GM12865 (cell line): ENCODE measurements at regions not wholly inside any gene's neighbourhood (a gene's known extent, or its start where the extent isn't known, plus 50 kb on each side); places are given as distances from the start of the nearest gene placed in this dataset.

ENCODE experiments used
- DNase-seq: peaks from one replicate; pipeline ENCODE4 v3.0.0; 2010; ENCODE audit warnings: low read depth
- H3K4me3 ChIP-seq: 2 replicates; pipeline ENCODE4 v1.5.1; 2011; ENCODE audit warnings: mild to moderate bottlenecking, low read depth, low read length, control low read depth
- CTCF ChIP-seq: IDR thresholded peaks from 2 replicates; pipeline ENCODE4 v1.5.1; 2011; ENCODE audit warnings: low read length, control low read depth, low read depth, inconsistent platforms; ENCODE audit not compliant: insufficient read depth; ENCODE audit errors: missing control alignments

- TF ChIP-seq CTCF: no peak
- no peak overlapping the region for H3K4me3 ChIP-seq
- no peak for DNase-seq
These were observed 134.8 kb upstream of the ARHGAP5 start for GRCh38 chr14:31942166-31942841.

GRCh38 chr14:31943217-31943799, 133.8 kb upstream of the ARHGAP5 start:
- DNase-seq: no peak
- TF ChIP-seq CTCF: no peak
- no peak overlapping the region for H3K4me3 ChIP-seq

GRCh38 chr14:31943861-31944255, 133.2 kb upstream of the ARHGAP5 start:
- no peak for TF ChIP-seq CTCF
- DNase-seq: no peak
- no peak overlapping the region for H3K4me3 ChIP-seq

- H3K4me3 ChIP-seq: no peak overlapping the region
- DNase-seq: no peak
- TF ChIP-seq CTCF: no peak
These were observed 132.6 kb upstream of the ARHGAP5 start for GRCh38 chr14:31944256-31945073.

GRCh38 chr14:31945074-31945613, 132.0 kb upstream of the ARHGAP5 start:
- no peak overlapping the region for H3K4me3 ChIP-seq
- TF ChIP-seq CTCF: no peak
- DNase-seq: peak; percentile 33

- no peak for DNase-seq
- TF ChIP-seq CTCF: no peak
- H3K4me3 ChIP-seq: no peak overlapping the region
These were observed 131.4 kb upstream of the ARHGAP5 start for GRCh38 chr14:31945701-31946100.
